Right lobe of liver (tissue), 4 donors: ENCODE measurements at regions not wholly inside any gene's neighbourhood (a gene's known extent, or its start where the extent isn't known, plus 50 kb on each side); places are given as distances from the start of the nearest gene placed in this dataset.

Experiments used
- CTCF ChIP-seq, 4 donors: fragments of 200-600 bp in 3 of 4; fragments of 450-650 bp in 1 of 4; IDR thresholded peaks; one replicate each; pipeline versions ENCODE4 v1.5.1 to v1.8.0; 2016 to 2022; ENCODE audit warnings: antibody characterized with exemption in 4 of 4, mild to moderate bottlenecking in 2 of 4
- POLR2A ChIP-seq: fragments of 450-650 bp; IDR thresholded peaks from one replicate; pipeline ENCODE4 v1.6.1; 2017; ENCODE audit warnings: antibody characterized with exemption, mild to moderate bottlenecking
- donor health status: DM: no; HTN: no; CAD: no.
- donor health status: DM: no; HTN: no; CAD: no.
- donor health status: DM: no; HTN: yes; CAD: no.

- TF ChIP-seq CTCF (IDR thresholded peaks at IDR 0.05) (no peak), POLR2A (no peak)
These were observed 122.0 kb upstream of the APCDD1 start for GRCh38 chr18:10332452-10332851.
